PC-9 (cell line): ENCODE measurements at regions not wholly inside any gene's neighbourhood (a gene's known extent, or its start where the extent isn't known, plus 50 kb on each side); places are given as distances from the start of the nearest gene placed in this dataset.
A peak's percentile ranks its signal among the peaks of the same experiment; 100 is the strongest.

ENCODE experiments used
- BruUV-seq: library from RNA; stranded (reverse); fragments of 400-500 nt; replicated peaks from 2 replicates; lab custom pipeline; 2021; lab: Mats Ljungman, UMichigan
- CTCF ChIA-PET: fragments of 300-600 bp; sonication (Branson Sonifier 250); formaldehyde crosslinking; loops from one replicate; lab custom pipeline; 2022; ENCODE audit warnings: antibody characterized with exemption; lab: Charles Lee
- POLR2A ChIA-PET: fragments of 300-600 bp; sonication (Branson Sonifier 250); formaldehyde crosslinking; loops from one replicate; lab custom pipeline; 2022; ENCODE audit warnings: antibody characterized with exemption; ENCODE audit not compliant: unreplicated experiment; lab: Charles Lee
- DNase-seq, 2 experiments: peaks; one replicate each; pipeline versions ENCODE4 v3.0.0 to v3.0.0-alpha.2; 2015 to 2022; ENCODE audit warnings: mixed read lengths in 1 of 2
- H2AFZ ChIP-seq: fragments of 200-600 bp; sonication (generic); 2 replicates; pipeline ENCODE4 v1.8.1; 2017; ENCODE audit warnings: antibody characterized with exemption
- H3F3A ChIP-seq: fragments of 200-600 bp; sonication (generic); 2 replicates; pipeline ENCODE4 v1.8.1; 2017; ENCODE audit warnings: antibody characterized with exemption, mild to moderate bottlenecking, low read depth; ENCODE audit not compliant: insufficient read depth
- H3K27ac ChIP-seq: fragments of 200-600 bp; sonication (generic); 2 replicates; pipeline ENCODE4 v1.6.1; 2016; ENCODE audit warnings: mixed run types
- H3K27me3 ChIP-seq: fragments of 200-600 bp; sonication (generic); 2 replicates; pipeline ENCODE4 v1.6.1; 2016; ENCODE audit warnings: low read depth, mixed run types; ENCODE audit not compliant: insufficient read depth
- H3K36me3 ChIP-seq: fragments of 200-600 bp; sonication (generic); 2 replicates; pipeline ENCODE4 v1.6.1; 2016; ENCODE audit warnings: low read depth, mixed run types
- H3K4me1 ChIP-seq: fragments of 200-600 bp; sonication (generic); replicated peaks from 2 replicates; pipeline ENCODE4 v1.6.1; 2016; ENCODE audit warnings: mixed run types; ENCODE audit not compliant: insufficient read depth
- H3K4me2 ChIP-seq: fragments of 200-600 bp; sonication (generic); 2 replicates; pipeline ENCODE4 v1.6.1; 2017; ENCODE audit warnings: mixed run types
- H3K4me3 ChIP-seq: fragments of 200-600 bp; sonication (generic); 2 replicates; pipeline ENCODE4 v1.6.1; 2016; ENCODE audit warnings: mixed run types
- H3K79me2 ChIP-seq: fragments of 200-600 bp; sonication (generic); 2 replicates; pipeline ENCODE4 v1.6.1; 2017; ENCODE audit warnings: low read depth, mixed run types
- H3K9me2 ChIP-seq: fragments of 200-600 bp; sonication (generic); 2 replicates; pipeline ENCODE4 v1.8.1; 2017; ENCODE audit warnings: mild to moderate bottlenecking; ENCODE audit not compliant: insufficient read depth
- H3K9me3 ChIP-seq: fragments of 200-600 bp; sonication (generic); 2 replicates; pipeline ENCODE4 v1.8.1; 2016; ENCODE audit warnings: low read depth; ENCODE audit not compliant: insufficient read depth
- H4K20me1 ChIP-seq: fragments of 200-600 bp; sonication (generic); 2 replicates; pipeline ENCODE4 v1.8.1; 2017; ENCODE audit not compliant: insufficient read depth
- CTCF ChIP-seq: fragments of 200-600 bp; sonication (generic); conservative IDR thresholded peaks from 2 replicates; pipeline ENCODE4 v1.6.1; 2017; ENCODE audit warnings: mixed run types, antibody characterized with exemption, mild to moderate bottlenecking, moderate library complexity
- EZH2 ChIP-seq: fragments of 200-600 bp; sonication (generic); IDR thresholded peaks from 2 replicates; pipeline ENCODE4 v1.8.0; 2017; ENCODE audit warnings: antibody characterized with exemption, low read depth
- intact Hi-C: fragments of 100-400 bp; cut with micrococcal nuclease; formaldehyde crosslinking; loops from one replicate; pipeline ENCODE4 v1.10.0; 2022; ENCODE audit not compliant: unreplicated experiment

GRCh38 chr2:212708355-212708754 is 169.8 kb upstream of the ERBB4 start:
- no peaks in the 10 kb centered on the region for H3K9me3 ChIP-seq
- no peak overlapping the region for H3K4me3 ChIP-seq
- no peaks in the 10 kb centered on the region for H3F3A ChIP-seq
- no peaks in the 10 kb centered on the region for H4K20me1 ChIP-seq
- H3K4me2 ChIP-seq = no peak overlapping the region
- TF ChIP-seq CTCF (no peak), EZH2 (no peak)
- H3K9me2 ChIP-seq = no peaks in the 10 kb centered on the region
- no peak for DNase-seq
- H3K4me1 ChIP-seq = no peaks in the 10 kb centered on the region
- H3K79me2 ChIP-seq = no peaks in the 10 kb centered on the region
- H3K27ac ChIP-seq = no peak overlapping the region
- intact Hi-C loops = no loop called here
- H2AFZ ChIP-seq = 0 out of 2 replicates have a peak overlapping the region, but pooled peaks have one; percentile 22
- CTCF ChIA-PET = no interaction called here
- POLR2A ChIA-PET = no interaction called here
- BruUV-seq = no TSS peak
- H3K36me3 ChIP-seq = no peaks in the 10 kb centered on the region
- no peaks in the 10 kb centered on the region for H3K27me3 ChIP-seq

GRCh38 chr2:212695426-212695825 is 156.8 kb upstream of the ERBB4 start:
- Histone ChIP-seq H3K79me2 (no peaks in the 10 kb centered on the region), H3K4me2 (no peak overlapping the region), H3K9me2 (no peaks in the 10 kb centered on the region), H2AFZ (no peak overlapping the region), H3K4me3 (no peak overlapping the region), H3K4me1 (no peaks in the 10 kb centered on the region), H3K9me3 (no peaks in the 10 kb centered on the region), H3K27ac (no peak overlapping the region), H3F3A (no peaks in the 10 kb centered on the region), H3K36me3 (no peaks in the 10 kb centered on the region), H3K27me3 (no peaks in the 10 kb centered on the region), H4K20me1 (no peaks in the 10 kb centered on the region)
- no peak for TF ChIP-seq EZH2
- TF ChIP-seq CTCF = no peak
- ChIA-PET CTCF (no interaction called here), POLR2A (no interaction called here)
- intact Hi-C loops = no loop called here
- no TSS peak for BruUV-seq
- no peak for DNase-seq

- H3F3A ChIP-seq = no peaks in the 10 kb centered on the region
- H3K4me3 ChIP-seq = no peak overlapping the region
- H3K4me1 ChIP-seq = no peaks in the 10 kb centered on the region
- no peak for TF ChIP-seq CTCF
- TF ChIP-seq EZH2 = no peak
- intact Hi-C loops = no loop called here
- CTCF ChIA-PET = no interaction called here
- no peaks in the 10 kb centered on the region for H3K9me3 ChIP-seq
- no TSS peak for BruUV-seq
- H4K20me1 ChIP-seq = no peaks in the 10 kb centered on the region
- no peaks in the 10 kb centered on the region for H3K27me3 ChIP-seq
- no peak overlapping the region for H2AFZ ChIP-seq
- POLR2A ChIA-PET = no interaction called here
- DNase-seq = no peak
- no peak overlapping the region for H3K4me2 ChIP-seq
- H3K27ac ChIP-seq = no peak overlapping the region
- H3K79me2 ChIP-seq = no peaks in the 10 kb centered on the region
- no peaks in the 10 kb centered on the region for H3K36me3 ChIP-seq
- no peaks in the 10 kb centered on the region for H3K9me2 ChIP-seq
Measured at GRCh38 chr2:212694398-212694797, 155.8 kb upstream of the ERBB4 start.
